GDM1 (cell line): ENCODE measurements at regions not wholly inside any gene's neighbourhood (a gene's known extent, or its start where the extent isn't known, plus 50 kb on each side); places are given as distances from the start of the nearest gene placed in this dataset.
"Not testable (repeated sequence)": the region's sequence is repeated elsewhere in the genome, so short reads cannot be mapped to it uniquely, and the experiment has no call there.

Experiments used
- DNase-seq: peaks from one replicate; lab custom pipeline; 2025; lab: John Stamatoyannopoulos, UW

GRCh38 chr10:33007731-33008381 lies 49.8 kb upstream of the ITGB1 start:
- not testable (repeated sequence) for DNase-seq
